NCI-H2171 treated with DMSO at 0.1 percent for 48 hours (cell line): ENCODE measurements at regions not wholly inside any gene's neighbourhood (a gene's known extent, or its start where the extent isn't known, plus 50 kb on each side); places are given as distances from the start of the nearest gene placed in this dataset.

ENCODE experiments used
- DNase-seq: peaks from one replicate; lab custom pipeline; 2025; lab: John Stamatoyannopoulos, UW

DNA sequence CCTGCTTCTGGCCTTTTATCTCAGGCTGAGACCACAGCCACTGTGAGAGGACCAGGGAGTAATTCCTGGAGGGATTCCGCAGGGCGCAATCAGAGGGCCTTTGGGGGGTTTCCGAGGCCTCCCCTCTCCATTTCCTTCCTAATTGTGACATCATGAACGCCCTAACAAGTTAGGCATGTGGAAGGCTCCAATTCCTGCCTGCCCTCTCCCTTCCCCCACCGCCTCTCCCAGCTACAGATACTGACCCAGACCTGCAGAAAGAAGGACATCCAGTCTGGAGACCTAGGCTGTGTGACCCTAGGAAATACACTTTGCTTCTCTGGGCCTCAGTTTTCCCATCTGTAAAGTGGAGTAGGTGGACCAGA, 637.9 kb downstream of the MED13L start:
- DNase-seq, result no peak

DNA sequence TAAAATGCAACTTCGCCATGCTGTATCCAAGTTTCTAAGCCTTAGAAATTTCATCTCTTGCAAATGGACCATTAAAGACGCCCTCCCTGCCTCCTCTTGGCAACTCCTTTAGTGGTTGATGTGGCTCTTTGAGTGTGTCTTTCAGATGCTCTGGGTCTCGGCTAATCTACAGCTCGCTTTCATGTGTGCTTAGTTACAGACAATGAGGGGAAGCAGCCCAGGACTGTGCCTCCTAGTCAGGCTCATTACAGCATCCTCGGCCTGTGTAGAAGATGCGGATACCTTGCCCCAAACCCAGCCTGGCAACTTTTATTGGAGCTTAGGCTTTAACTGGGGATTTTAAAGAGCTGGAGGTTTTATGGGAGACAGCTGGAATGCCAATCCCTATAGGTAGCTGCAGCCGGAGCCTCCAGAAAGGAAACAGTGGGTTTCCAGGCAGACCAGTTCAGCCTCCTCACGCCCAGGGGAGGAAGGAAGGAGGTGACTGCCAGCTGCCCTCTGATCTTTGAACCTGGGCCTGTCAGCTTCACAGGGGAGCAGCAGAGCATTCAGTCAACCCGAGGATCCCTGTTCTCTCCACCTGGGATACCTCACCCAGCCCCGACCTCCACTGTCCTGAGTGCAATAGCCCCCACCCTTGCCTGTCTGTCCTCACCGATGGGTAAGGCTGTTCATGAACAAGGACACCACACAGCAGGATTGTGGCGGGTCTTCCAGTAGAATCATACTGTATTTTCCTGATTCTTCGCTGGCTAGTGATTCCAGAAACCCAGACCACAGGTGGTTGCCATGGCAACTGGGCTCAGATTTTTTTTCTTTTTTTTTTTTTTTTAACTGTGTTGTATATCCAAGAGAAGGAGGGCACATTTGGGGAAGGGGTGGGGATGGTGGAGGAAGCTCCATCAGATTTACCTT, 638.5 kb downstream of the MED13L start:
- DNase-seq, result no peak

DNA sequence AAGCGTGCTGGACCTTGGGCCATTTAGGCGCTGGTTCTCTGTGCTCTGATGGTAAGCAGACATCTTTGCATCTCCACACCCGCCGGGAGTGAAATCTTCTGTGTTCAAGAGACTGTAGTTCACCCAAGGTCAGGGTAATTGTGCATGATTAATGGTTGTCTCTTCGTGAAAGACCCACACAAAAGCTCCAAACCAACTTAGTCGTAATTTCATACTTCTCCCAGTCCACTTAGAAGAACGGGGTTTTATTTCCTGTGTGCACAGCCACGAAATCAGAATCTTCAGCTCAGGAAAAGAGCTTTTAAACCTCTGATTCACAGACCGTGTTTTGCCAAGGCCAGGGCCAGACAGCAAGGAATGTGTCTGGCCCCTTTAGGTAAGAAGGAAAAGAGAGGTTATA, 640.9 kb downstream of the MED13L start:
- no peak for DNase-seq

DNA sequence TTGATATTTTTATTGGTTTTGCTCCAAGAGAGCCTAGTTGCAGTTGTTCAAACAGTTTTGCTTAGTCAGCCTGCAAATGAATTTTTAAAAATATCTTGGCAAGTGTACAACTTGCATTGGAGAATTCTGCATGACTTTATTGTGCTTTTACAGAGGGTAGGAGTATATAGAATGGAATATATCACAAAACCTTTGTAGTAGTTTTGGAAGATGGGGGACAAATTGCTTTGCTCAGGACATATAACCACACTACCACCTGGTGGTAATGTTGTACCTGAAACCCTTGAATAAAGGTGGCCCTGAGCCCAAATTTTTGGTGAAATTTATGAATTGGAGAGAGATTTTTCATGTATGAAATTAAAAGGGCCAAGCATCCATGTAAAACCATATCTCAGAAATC, 645.2 kb downstream of the MED13L start:
- no peak for DNase-seq

DNA sequence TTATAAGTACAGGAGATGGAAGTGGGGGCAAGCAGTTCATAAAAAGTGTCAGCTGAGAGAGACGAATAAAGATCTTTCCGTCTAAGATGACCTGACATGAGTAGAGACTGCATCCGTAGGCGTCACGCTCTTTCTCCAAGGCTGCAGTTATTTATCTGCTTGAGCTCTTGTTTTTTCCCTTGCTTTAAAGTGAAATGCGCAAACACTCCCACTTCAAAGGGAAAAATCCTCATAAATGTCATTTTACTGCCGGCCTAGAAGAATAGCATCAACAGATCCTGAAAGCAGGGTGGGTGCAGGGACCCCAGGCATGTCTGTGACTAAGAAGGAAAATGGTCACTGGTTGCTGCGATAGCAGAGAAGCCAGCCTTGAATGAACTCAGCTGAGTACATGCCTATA, 647.4 kb downstream of the MED13L start:
- no peak for DNase-seq

DNA sequence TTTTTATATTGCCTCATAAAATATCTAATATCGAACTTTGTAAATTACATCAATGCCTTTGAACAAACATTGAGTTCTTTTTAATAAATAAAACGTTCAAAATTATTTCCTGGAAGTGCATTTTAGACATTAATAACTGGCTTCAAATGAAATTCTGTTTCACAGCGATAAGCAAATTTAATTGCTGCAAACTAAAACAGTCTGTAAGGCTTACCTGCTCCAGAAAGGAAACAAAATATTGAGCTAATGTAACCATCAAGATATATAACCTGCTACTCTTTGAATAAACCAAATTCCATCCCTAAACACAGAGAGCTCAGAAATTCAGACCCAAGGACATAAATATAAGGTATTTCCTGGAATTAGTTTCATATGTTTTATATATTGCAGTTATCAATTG, 651.3 kb downstream of the MED13L start:
- no peak for DNase-seq

DNA sequence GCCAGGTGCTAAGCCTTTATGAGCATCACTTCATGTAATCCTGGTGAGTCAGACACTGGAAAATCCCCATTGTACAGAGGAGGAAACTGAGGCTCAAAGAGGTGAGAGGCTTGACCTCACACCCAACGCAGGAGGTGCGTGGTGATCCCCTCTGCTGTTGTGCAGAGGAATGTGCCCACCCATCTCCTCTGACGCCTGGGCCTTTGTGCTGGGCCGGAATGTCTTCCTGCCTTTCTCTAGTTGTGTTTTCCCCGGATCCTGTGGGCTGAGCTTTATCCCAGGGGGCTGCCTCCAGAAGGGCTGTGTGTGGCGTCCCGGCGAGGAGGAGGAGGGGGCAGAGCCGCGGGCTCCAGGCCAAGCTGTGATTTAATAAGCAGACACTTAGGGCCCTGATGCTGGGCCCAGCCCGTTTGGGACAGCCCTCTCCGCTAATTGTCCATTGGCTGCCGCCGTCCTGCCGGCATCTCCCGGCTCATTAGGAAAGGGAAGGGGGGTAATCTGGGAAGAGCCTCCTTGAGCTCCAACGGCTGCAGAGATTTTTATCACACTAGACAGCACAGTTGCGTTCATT, 653.6 kb downstream of the MED13L start:
- DNase-seq, result no peak

DNA sequence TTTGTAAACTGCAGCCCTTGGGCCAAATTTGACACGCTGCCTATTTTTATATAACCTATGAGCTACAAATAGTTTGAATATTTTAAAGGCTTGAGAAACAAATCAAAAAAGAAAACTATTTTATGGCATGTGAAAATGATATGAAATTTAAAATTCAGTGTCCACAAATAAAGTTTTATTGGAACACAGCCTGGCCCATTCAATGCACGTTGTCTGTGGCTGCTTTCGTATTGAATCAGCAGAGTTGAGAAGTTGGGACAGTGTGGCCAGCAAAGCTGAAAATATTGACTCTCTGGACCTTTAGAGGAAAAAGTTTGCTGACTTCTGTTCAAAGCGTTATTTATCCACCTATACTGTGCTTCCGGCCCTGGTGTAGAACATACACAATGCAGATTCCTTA, 654.2 kb downstream of the MED13L start:
- no peak for DNase-seq

DNA sequence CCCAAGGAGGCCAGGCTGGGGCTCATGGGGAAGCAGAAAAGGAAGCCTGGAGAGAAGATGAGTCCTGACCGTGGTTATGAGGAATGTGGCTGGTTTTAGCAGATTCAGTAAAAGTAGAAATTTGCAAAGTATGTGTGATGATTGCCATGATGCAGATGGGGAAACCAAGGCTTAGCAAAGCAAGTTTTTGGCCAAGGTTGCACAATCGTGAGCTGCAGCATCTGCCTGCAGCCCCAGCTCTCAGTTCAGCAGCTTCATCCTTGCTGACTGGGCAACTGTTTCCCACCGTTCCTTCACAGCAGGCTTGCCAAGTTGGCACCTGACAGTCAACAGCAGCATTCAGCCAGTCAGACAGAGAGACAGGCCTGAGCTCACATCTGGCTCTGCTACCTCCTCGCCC, 656.7 kb downstream of the MED13L start:
- no peak for DNase-seq

DNA sequence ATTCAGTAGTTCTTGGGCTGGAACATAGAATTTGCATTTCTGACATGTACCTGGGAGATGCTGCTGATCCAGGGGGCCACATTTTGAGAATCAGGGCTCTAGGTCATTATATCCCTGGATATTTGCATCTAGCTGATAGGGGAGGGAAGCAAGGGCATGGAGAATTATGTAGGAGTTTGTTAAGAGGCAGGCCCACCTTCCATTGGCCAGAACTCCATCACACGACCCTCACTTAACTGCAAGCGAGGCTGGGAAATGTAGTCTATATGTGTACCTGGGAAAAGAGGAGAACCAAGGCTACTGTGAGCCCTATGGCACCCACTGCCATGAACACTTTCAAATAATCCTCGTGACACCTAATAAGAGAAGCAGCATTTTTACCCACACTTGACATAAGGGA, 657.6 kb downstream of the MED13L start:
- no peak for DNase-seq

DNA sequence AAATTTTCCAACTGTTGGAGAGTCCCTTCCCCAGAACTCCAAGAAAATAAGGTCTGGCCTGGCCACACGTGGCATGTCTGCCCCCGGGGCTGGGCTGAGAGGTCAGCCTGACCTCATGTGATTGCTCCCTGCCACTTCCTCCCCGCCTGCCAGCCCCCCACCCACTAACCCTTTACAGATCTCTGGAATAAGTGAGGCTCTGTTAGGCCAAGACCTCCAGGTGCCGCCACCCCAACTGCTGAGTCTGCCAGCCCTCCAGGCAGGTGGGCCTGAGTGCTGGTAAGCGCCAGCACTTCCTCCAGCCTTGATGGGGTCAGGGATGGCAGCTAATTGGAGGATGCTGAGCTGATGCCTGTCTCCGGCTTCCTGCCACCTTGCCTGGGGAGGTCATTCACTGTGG, 658.4 kb downstream of the MED13L start:
- no peak for DNase-seq

DNA sequence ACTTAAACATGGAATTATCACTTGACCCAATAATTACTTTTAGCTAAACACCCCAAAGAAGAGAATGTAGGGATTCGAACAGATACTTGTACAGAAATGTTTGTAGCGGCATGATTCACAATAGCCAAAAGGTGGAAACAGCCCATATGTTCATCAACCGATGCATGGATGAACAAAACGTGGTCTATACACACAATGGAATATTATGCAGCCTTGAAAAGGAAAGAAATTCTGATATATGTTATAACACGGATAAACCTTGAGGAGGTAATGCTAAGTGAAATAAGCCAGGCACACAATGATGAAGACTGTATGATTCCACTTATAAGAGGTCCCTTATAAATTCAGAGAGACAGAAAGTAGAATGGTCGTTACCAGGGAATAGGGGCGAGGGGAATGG, 659.4 kb downstream of the MED13L start:
- DNase-seq, result no peak

DNA sequence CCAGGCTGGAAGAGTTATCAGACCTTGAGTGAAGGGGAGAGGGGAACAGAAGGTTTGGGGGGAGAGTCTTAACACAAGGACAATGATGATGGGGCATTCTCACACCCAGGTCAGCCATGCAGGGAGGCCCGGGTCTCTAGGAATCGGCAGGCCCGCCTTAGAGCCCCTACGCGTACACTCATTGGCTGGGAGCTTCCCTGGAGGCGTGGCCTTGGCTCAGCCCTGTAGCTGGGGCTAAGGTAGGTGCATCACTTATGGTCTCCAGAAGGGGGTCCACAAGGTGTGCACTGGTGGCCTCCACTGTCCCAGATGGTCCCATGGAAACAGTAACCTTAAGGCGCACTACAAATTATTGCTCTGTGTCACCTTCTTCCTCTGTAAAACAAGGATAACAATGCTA, 660.1 kb downstream of the MED13L start:
- DNase-seq, result no peak

DNA sequence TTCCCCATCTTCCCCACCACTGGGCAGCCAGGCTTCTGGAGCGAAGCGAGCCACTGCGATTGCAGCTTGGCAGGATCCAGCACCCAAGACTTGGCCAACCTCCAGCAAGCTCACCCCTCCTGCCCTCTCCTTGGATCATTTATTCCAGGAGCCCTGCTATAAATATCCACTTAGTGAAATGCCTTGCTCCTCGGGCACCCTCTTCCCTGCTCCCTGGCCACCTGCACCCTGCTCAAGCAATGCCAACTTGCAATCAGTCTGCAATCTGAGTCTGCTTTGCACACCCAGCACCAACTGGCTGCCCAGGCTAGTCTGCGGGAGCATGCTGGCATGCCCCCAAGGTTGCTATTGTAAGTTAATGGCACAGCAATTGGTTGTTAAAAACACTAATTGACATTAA, 666.0 kb downstream of the MED13L start:
- no peak for DNase-seq

DNA sequence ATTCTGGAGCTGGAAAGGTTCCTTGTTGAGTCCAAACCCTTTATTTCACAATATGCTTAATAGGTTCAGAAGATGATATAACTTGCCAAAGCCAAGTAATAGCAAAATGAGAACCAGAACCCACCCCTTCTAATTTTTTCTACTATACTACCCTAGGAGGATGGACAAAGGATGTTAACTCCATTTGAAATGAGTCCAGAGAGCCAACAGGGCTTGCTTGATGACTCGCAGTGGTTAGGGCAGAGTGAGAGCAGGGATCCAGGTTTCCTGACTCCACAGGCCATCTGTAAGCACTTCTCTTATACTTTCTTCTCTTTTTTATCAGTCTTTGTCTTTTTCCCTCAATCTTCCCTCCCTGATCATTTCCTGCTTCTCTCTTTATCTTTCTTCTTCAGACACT, 668.1 kb downstream of the MED13L start:
- DNase-seq, result no peak

DNA sequence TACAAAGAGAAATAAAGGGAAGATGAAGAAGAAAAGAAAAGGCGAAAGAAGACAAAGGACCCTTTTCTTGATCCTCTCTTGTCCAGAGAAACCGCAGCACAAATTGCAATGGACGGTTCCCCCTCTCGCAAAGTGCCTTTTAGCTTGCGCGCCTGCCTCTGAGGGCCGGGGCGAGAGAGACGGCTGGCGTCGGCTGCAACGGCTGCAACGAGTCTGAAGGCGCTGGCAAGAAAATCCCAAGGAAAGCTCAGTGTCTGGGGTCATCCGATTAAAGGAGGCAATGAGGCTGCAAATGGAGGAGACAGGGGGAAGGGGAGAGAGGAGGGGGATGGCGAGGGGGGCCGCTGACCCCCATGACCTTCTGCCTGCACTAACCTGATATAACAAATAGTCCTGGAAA, 671.5 kb downstream of the MED13L start:
- DNase-seq, result no peak

DNA sequence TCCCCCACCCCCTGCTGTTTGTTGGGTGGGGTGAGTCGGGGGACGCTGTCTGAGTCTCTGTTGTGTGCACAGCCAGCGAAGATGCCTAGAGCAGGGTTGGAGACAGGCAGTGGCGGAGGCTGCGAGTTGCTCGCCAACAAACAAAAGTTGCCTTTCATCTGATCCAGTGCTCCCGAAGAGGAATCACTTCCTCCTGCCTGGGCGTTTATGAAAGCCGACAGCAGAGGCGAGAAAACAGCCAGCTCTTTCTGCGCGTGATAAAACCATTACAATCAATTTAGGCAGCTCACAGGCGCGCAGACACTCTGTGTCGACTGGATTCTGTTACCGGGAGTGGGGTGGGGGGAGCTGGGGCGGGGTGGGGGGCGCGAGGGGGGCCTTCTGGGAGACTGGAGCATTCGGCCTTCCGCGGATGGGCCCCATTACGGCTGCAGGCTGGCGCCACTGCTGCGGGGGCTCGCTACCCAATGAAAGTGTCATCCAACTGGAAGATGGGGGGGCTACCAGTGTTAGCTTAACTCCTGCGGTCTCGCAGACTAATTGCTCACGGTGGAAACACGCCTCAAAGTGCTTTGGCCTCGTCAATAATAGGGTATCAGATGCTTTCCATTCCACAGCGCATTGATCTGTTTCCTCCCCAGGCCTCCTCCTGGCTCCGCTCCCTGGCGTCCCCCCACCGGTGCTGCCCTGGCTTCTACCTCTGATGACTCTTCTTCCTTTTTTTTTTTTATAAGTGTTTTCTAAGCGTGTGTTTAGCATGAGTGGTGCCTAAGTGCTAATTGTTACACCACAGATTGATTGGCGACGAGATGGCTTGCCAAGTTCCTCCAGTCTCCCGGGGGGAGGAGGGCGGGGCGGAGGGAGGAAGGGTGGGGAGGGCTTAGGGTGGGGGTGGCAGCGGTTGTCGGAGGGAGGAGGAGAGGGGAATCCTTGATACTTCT, 678.4 kb downstream of the MED13L start:
- DNase-seq, result no peak

DNA sequence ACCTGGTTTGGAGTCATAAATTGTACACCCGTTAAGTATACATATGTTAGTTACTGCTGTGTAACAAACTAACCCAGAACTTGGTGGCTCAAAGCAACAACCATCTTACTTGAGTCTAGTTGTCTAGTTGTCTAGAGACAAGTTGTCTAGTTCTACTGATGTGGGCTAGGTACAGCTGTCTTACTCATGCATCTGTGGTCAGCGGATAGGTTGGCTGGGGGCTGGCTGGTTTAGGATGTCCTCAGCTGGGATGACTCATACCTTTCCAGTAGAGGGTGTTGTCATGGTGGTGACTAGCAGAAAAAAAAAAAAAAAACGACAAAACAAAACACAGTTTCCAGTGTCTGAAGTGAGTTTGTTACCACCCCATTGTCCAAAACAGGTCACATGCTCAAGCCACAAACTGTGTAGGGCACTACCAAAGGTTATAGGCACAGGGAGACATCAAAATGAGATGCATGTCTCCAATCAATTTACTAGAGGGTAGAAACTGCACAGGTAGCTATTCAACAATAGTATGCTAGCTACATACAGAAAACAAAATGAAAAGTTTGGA, 680.3 kb downstream of the MED13L start:
- no peak for DNase-seq

DNA sequence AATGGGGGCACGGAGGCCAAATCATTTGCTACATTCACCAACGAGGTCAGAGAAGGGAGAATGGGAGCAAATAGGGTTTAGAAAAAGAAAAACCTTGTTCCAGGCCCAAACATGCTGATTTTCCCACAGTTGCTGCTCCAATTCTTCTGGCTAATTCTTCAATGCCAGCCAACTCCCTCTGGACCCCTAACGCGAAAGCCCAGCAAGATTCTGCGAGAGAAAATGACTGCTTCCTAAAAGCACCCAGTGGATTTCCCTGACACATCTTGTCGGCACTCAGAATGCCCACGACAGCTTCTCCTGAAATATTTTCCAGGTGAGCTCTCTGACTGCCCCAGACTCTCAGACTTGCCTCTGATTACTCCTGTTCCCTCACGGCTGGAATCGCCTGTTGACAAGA, 689.4 kb downstream of the MED13L start:
- DNase-seq, result no peak

DNA sequence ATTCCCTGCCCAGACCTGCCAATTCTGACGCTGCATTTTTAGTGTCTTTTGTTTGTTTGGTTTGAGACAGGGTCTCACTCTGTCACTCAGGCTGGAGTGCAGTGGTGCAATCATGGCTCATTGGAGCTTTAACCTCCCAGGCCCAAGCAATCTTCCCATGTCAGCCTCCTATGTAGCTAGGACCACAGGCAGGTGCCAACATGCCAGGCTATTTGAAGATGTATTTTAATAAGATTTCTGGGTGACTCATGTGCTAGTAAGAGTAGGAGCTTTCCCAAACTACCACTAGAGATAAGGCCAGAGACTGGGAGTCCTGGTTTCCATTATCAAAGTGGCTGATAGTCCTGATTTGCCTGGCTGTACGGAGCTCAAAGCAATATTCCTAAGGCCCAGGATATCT, 693.3 kb downstream of the MED13L start:
- no peak for DNase-seq

DNA sequence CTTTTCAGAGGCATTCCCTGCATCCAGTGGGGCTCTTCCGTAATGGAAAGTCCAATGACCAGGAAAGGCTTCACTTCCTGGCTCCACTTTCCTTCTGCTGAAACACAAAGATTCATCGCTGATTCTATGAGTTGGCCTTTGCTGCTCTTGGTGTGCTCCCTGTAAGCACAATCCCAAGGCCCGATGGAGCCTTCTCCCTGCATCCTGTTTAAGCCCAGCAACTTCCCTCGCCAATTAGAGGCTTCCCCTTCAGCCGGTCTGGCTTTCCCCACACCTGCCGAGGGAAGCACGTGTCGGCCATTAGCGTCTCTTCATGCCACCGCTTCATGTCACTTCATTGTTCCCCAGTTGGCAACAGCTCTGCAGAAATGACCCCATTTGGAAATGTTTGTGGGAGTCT, 693.9 kb downstream of the MED13L start:
- no peak for DNase-seq

DNA sequence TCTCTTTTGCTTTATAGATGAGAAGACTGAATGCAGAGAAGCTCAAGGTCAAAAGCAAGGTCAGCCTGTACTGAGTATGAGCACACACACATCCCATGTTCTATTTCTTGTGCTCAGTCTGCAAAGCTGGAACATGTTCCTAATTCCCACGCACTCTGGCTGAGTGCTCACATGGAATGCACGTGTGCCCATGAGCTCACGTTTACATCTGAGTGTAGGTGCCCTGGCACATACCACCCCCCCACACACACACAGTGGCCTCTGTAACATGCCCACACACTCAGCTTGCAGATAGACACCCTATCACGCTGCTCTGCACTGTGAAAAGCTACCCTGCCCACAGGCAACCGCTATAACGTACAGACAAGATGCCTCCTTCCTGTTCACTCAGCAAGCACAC, 700.1 kb downstream of the MED13L start:
- no peak for DNase-seq

DNA sequence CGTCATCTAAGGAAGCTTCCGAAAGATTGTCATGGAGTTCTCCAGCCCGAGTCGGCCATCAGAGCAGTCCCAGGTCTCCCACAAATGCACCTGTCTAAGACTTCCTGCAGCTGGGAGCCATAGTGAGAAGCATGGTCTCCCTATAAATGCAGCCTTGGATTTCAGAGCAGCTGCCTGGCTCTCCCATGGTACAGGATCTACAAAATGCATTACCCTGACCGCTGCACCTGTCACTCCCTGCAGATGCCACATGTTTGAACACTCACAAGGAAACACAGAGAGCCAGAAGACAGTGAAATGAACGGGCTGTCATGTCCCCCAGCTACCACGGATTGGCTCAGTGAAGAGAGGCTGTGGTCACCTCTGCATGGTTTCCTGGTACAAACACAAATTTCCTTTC, 702.7 kb downstream of the MED13L start:
- DNase-seq, result no peak
